ENCODE measurements at regions not wholly inside any gene's neighbourhood (a gene's known extent, or its start where the extent isn't known, plus 50 kb on each side); places are given as distances from the start of the nearest gene placed in this dataset.

- no peak for TF ChIP-seq CTCF (conservative IDR thresholded peaks at IDR 0.05)
- TF ChIP-seq ZFX (IDR thresholded peaks at IDR 0.05) = no peak
Measured at GRCh38 chr7:113267271-113267670, 148.9 kb upstream of the SMIM30 start.

Data from C4-2B (cell line).